Thoracic aorta (tissue), 2 donors: ENCODE measurements at regions not wholly inside any gene's neighbourhood (a gene's known extent, or its start where the extent isn't known, plus 50 kb on each side); places are given as distances from the start of the nearest gene placed in this dataset.

Source experiments
- ATAC-seq: fragments of 150-250 bp; one replicate; pipeline ENCODE4 v1.8.0; 2017; ENCODE audit warnings: low read depth; ENCODE audit not compliant: insufficient number of reproducible peaks, low FRiP score
- DNase-seq: peaks from one replicate; pipeline ENCODE4 v3.0.0-alpha.2; 2020; ENCODE audit warnings: low spot score
- H3K27ac ChIP-seq, 2 donors: fragments of 200-600 bp; sonication (generic); 1 replicate in 1 of 2; 2 replicates in 1 of 2; pipeline ENCODE4 v1.5.1; 2016; ENCODE audit warnings: mild to moderate bottlenecking in 2 of 2, moderate library complexity in 2 of 2
- H3K27me3 ChIP-seq: fragments of 200-600 bp; sonication (generic); replicated peaks from 2 replicates; pipeline ENCODE4 v1.6.0; 2016; ENCODE audit warnings: mild to moderate bottlenecking; ENCODE audit not compliant: insufficient read depth
- H3K36me3 ChIP-seq: fragments of 200-600 bp; sonication (generic); one replicate; pipeline ENCODE4 v1.5.1; 2016
- H3K4me1 ChIP-seq, 2 donors: fragments of 200-600 bp; sonication (generic); 1 replicate in 1 of 2; 2 replicates in 1 of 2; pipeline versions ENCODE4 v1.5.1 to v1.6.0; 2016; ENCODE audit warnings: low read depth in 2 of 2, mild to moderate bottlenecking in 1 of 2; ENCODE audit not compliant: control insufficient read depth in 1 of 2
- H3K4me3 ChIP-seq: fragments of 200-600 bp; sonication (generic); 2 replicates; pipeline ENCODE4 v1.5.1; 2016; ENCODE audit warnings: mild to moderate bottlenecking
- H3K9me3 ChIP-seq: fragments of 200-600 bp; sonication (generic); 2 replicates; pipeline ENCODE4 v1.5.1; 2016
- CTCF ChIP-seq: fragments of 200-600 bp; sonication (generic); IDR thresholded peaks from one replicate; pipeline ENCODE4 v1.5.1; 2019; ENCODE audit warnings: antibody characterized with exemption

- ATAC-seq, result no peak
- no peak for TF ChIP-seq CTCF
Observed at GRCh38 chr7:91800389-91800788, 80.1 kb downstream of the MTERF1 start.

GRCh38 chr7:91801331-91801983 is 79.0 kb downstream of the MTERF1 start:
- Histone ChIP-seq H3K4me3 (no peak overlapping the region), H3K9me3 (no peaks in the 10 kb centered on the region), H3K36me3 (no peaks in the 10 kb centered on the region), H3K4me1 (no peaks in the 10 kb centered on the region), H3K27ac (no peak overlapping the region), H3K27me3 (no peaks in the 10 kb centered on the region)
- no peak for DNase-seq
- ATAC-seq, result no peak
- no peak for TF ChIP-seq CTCF

More at GRCh38 chr7:91800389-91800788, 80.1 kb downstream of the MTERF1 start:
- DNase-seq, result no peak
- H3K36me3 ChIP-seq, result no peaks in the 10 kb centered on the region
- no peaks in the 10 kb centered on the region for H3K9me3 ChIP-seq
- H3K4me1 ChIP-seq, result no peaks in the 10 kb centered on the region
- H3K27me3 ChIP-seq, result no peaks in the 10 kb centered on the region
- no peak overlapping the region for H3K4me3 ChIP-seq
- no peak overlapping the region for H3K27ac ChIP-seq

DNA sequence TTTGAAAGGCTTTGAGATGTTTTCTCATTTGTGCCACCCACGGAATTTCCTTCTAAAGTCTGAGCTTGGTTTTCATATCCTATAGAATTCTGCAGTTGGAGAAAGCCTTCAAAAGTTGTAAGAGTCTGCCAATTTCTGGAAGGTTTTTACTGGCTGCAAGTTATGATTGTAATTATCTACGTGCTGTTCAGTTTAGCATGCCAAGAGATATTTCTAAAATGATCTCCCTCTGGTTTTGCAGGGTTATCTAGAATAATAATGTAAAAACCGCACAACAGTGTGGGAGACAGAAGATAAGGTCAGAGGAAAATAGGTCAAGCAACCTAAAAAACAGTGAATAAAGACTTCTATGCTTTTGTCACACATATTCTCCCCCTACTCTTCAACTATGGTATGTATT is 69.3 kb downstream of the MTERF1 start:
- Histone ChIP-seq H3K4me3 (no peak overlapping the region), H3K9me3 (no peaks in the 10 kb centered on the region), H3K27ac (no peak overlapping the region), H3K4me1 (no peaks in the 10 kb centered on the region), H3K27me3 (no peaks in the 10 kb centered on the region), H3K36me3 (no peaks in the 10 kb centered on the region)
- no peak for DNase-seq
- no peak for TF ChIP-seq CTCF
- ATAC-seq, result no peak

GRCh38 chr7:91811641-91812040 is 68.9 kb downstream of the MTERF1 start:
- Histone ChIP-seq H3K27ac (no peak overlapping the region), H3K27me3 (no peaks in the 10 kb centered on the region), H3K4me3 (no peak overlapping the region), H3K36me3 (no peaks in the 10 kb centered on the region), H3K9me3 (no peaks in the 10 kb centered on the region), H3K4me1 (no peaks in the 10 kb centered on the region)
- no peak for TF ChIP-seq CTCF
- ATAC-seq (no peak), DNase-seq (no peak)

GRCh38 chr7:91812388-91812787 is 68.1 kb downstream of the MTERF1 start:
- ATAC-seq (no peak), DNase-seq (no peak)
- Histone ChIP-seq H3K4me1 (no peaks in the 10 kb centered on the region), H3K9me3 (no peaks in the 10 kb centered on the region), H3K36me3 (no peaks in the 10 kb centered on the region), H3K27me3 (no peaks in the 10 kb centered on the region), H3K4me3 (no peak overlapping the region), H3K27ac (no peak overlapping the region)
- TF ChIP-seq CTCF, result no peak
